Activated CD4-positive, CD25-positive, alpha-beta regulatory T cell treated with anti-CD3 and anti-CD28 coated beads, Interleukin-2, amount 50 U/mL, for 16 hours (primary cell): ENCODE measurements at regions not wholly inside any gene's neighbourhood (a gene's known extent, or its start where the extent isn't known, plus 50 kb on each side); places are given as distances from the start of the nearest gene placed in this dataset.

ENCODE experiments used
- DNase-seq: peaks from one replicate; pipeline ENCODE4 v3.0.0-alpha.2; 2020; ENCODE audit warnings: low read depth, low spot score

DNA sequence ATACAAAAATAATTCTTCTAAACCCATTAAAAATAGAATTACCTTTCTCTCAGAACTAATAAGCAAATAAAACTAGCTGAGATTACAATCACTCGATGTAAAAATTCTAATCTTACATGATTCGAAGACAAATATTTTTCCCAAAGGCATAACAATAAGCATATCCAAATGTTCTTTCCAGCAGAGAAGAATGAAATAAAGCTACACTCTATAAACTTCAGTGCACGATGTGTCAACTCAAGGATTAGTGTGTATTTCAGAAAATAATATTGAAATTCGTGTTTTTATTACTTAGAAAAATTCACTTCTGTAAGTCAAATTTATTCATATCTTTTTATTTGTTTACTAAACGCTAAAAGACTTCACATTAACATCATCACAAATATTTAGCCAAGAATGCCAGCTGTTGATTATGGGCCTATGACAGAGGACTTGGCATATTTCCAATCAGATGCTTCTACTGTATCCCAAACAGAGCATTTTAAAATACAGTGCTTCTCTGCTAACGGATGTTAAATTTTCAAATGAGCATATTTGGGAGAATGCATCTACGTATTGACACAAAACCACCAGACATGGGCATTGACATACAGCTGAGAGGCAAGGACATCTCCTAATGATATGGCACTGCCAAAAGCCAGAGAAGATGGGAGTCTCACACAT, 54.7 kb upstream of the PDE7B start:
- DNase-seq = no peak

DNA sequence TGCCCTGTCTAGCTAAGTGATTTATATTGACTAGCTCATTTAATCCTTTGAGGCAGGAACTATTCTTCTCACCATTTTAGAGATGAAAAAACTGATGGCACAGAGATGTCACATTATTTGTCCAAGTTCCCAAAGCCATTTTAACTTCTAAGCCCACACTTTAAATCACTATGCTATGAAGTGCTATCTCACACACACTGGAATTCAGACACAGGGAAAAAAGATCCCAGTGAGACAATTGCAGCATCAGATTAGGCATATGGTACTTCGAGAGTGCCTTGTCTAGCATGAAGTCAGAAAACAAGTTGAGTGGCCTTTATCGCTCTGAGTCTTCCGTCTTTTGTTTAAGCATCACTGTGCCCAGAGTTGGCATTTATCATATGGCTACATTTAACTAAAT, 54.1 kb upstream of the PDE7B start:
- DNase-seq = no peak

DNA sequence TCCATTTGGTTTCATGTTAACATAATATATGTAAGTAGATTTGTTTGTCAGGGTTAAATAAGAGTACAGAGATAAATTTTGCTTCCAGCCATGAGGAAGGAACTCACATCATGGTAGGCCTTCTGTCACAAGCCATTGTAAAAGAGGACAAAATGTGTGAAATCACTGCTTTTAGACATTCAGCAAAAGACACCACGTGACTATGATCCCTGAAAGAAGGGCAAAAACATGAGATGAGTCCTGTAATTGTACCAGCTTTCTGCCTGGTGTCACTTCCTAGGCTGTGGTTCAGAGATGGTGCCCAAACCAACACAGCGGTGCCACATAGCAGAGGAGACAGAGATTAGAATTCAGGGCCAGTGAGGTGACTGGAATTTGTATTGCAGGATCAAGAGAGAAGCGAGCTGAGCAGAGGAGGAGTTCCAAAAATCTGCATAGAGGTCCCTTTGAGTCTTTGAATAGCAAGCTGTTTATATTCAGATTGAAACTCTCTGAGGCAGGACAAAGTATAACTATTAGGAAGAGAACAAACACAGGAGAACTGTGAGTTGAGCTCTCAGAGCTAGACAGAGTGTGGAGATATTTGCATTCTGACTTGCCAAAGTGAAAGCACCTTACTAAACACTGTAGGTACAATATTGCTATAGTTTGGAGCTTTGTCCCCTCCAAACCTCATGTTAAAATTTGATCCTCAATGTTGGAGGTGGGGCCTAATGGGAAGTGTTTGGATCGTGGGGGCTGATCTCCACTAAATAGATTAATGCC, 52.6 kb upstream of the PDE7B start:
- no peak for DNase-seq
